H9 (cell line): ENCODE measurements at regions not wholly inside any gene's neighbourhood (a gene's known extent, or its start where the extent isn't known, plus 50 kb on each side); places are given as distances from the start of the nearest gene placed in this dataset.

Experiments
- DNase-seq: peaks from one replicate; pipeline ENCODE4 v3.0.0-alpha.2; 2017
- H2AFZ ChIP-seq: one replicate; pipeline ENCODE4 v1.6.1; 2013; ENCODE audit warnings: mild to moderate bottlenecking, low read length, control low read depth, moderate library complexity
- H2AK5ac ChIP-seq: 2 replicates; pipeline ENCODE4 v1.6.1; 2013; ENCODE audit warnings: low read length, control low read depth, mixed read lengths; ENCODE audit not compliant: insufficient read length
- H2BK120ac ChIP-seq: one replicate; pipeline ENCODE4 v1.6.1; 2013; ENCODE audit warnings: low read depth, mild to moderate bottlenecking, low read length, control low read depth, inconsistent platforms; ENCODE audit not compliant: poor library complexity, severe bottlenecking
- H2BK12ac ChIP-seq: 2 replicates; pipeline ENCODE4 v1.6.1; 2013; ENCODE audit warnings: low read length, control low read depth, mixed read lengths, low read depth; ENCODE audit not compliant: insufficient read length
- H2BK15ac ChIP-seq: 2 replicates; pipeline ENCODE4 v1.6.1; 2013; ENCODE audit warnings: low read depth, low read length, control low read depth
- H2BK20ac ChIP-seq: one replicate; pipeline ENCODE4 v1.6.1; 2013; ENCODE audit warnings: low read depth, mild to moderate bottlenecking, low read length, control low read depth, inconsistent platforms; ENCODE audit not compliant: poor library complexity, severe bottlenecking
- H2BK5ac ChIP-seq: 2 replicates; pipeline ENCODE4 v1.6.1; 2013; ENCODE audit warnings: low read length, control low read depth, mixed read lengths; ENCODE audit not compliant: insufficient read length
- H3K14ac ChIP-seq: 2 replicates; pipeline ENCODE4 v1.6.1; 2013; ENCODE audit warnings: low read length, control low read depth; ENCODE audit not compliant: insufficient read depth
- H3K18ac ChIP-seq: 2 replicates; pipeline ENCODE4 v1.6.1; 2013; ENCODE audit warnings: low read depth, mild to moderate bottlenecking, mixed read lengths, low read length, control low read depth; ENCODE audit not compliant: insufficient read length
- H3K23ac ChIP-seq: 2 replicates; pipeline ENCODE4 v1.6.1; 2013; ENCODE audit warnings: low read length, control low read depth, mixed read lengths, low read depth; ENCODE audit not compliant: insufficient read length
- H3K23me2 ChIP-seq: 2 replicates; pipeline ENCODE4 v1.6.1; 2013; ENCODE audit warnings: low read depth, mild to moderate bottlenecking, mixed read lengths, low read length, control low read depth; ENCODE audit not compliant: insufficient read length, poor library complexity, severe bottlenecking
- H3K27ac ChIP-seq: 2 replicates; pipeline ENCODE4 v1.5.1; 2013; ENCODE audit warnings: low read length, control low read depth, mixed read lengths, low read depth; ENCODE audit not compliant: insufficient read length
- H3K27me3 ChIP-seq: 2 replicates; pipeline ENCODE4 v1.6.1; 2013; ENCODE audit warnings: low read length, control low read depth, inconsistent platforms; ENCODE audit not compliant: insufficient read depth
- H3K4ac ChIP-seq: 2 replicates; pipeline ENCODE4 v1.6.1; 2013; ENCODE audit warnings: low read depth, mild to moderate bottlenecking, control low read depth, inconsistent platforms, low read length, moderate library complexity
- H3K4me1 ChIP-seq: 2 replicates; pipeline ENCODE4 v1.6.1; 2013; ENCODE audit warnings: low read length, control low read depth, inconsistent platforms; ENCODE audit not compliant: insufficient read depth
- H3K4me2 ChIP-seq: 2 replicates; pipeline ENCODE4 v1.6.1; 2013; ENCODE audit warnings: low read length, control low read depth, mixed read lengths; ENCODE audit not compliant: insufficient read length, insufficient read depth
- H3K56ac ChIP-seq: 2 replicates; pipeline ENCODE4 v1.6.1; 2013; ENCODE audit warnings: low read depth, mild to moderate bottlenecking, mixed read lengths, low read length, control low read depth; ENCODE audit not compliant: insufficient read length
- H3K79me1 ChIP-seq: 2 replicates; pipeline ENCODE4 v1.6.1; 2013; ENCODE audit warnings: low read depth, mild to moderate bottlenecking, moderate library complexity, low read length, control low read depth, inconsistent platforms; ENCODE audit not compliant: insufficient read depth, poor library complexity, severe bottlenecking
- H3K79me2 ChIP-seq: 2 replicates; pipeline ENCODE4 v1.6.1; 2013; ENCODE audit warnings: low read length, control low read depth, inconsistent platforms; ENCODE audit not compliant: insufficient read depth
- H3K9ac ChIP-seq: 2 replicates; pipeline ENCODE4 v1.6.1; 2013; ENCODE audit warnings: low read length, control low read depth, mixed read lengths; ENCODE audit not compliant: insufficient read length; ENCODE audit errors: extremely low read depth
- H3K9me3 ChIP-seq: one replicate; pipeline ENCODE4 v1.6.1; 2013; ENCODE audit warnings: low read depth, low read length, inconsistent platforms; ENCODE audit not compliant: control insufficient read depth
- H3T11ph ChIP-seq: one replicate; pipeline ENCODE4 v1.6.1; 2013; ENCODE audit warnings: mild to moderate bottlenecking, low read length, control low read depth, inconsistent platforms
- H4K20me1 ChIP-seq: one replicate; pipeline ENCODE4 v1.6.1; 2013; ENCODE audit not compliant: control insufficient read depth, insufficient read length, insufficient read depth
- H4K5ac ChIP-seq: 2 replicates; pipeline ENCODE4 v1.6.1; 2013; ENCODE audit warnings: low read depth, mild to moderate bottlenecking, mixed read lengths, low read length, control low read depth; ENCODE audit not compliant: insufficient read length
- H4K8ac ChIP-seq: replicated peaks from 2 replicates; pipeline ENCODE4 v1.6.1; 2013; ENCODE audit warnings: low read length, control low read depth, mixed read lengths, low read depth; ENCODE audit not compliant: insufficient read length
- H4K91ac ChIP-seq: 2 replicates; pipeline ENCODE4 v1.6.1; 2013; ENCODE audit warnings: low read depth, mild to moderate bottlenecking, moderate library complexity, mixed read lengths, low read length, control low read depth; ENCODE audit not compliant: insufficient read length
- H3K27ac Mint-ChIP-seq, 3 experiments: 2 replicates in 2 of 3; 3 replicates in 1 of 3; pipeline ENCODE4 v1.8.0; 2020 to 2021; ENCODE audit warnings: mixed read lengths in 3 of 3, mild to moderate bottlenecking in 1 of 3, moderate library complexity in 1 of 3
- H3K27me3 Mint-ChIP-seq: 2 replicates; pipeline ENCODE4 v1.8.0; 2021; ENCODE audit warnings: low read depth, mild to moderate bottlenecking, moderate library complexity, mixed read lengths
- H3K36me3 Mint-ChIP-seq, 3 experiments: 2 replicates in 2 of 3; 3 replicates in 1 of 3; pipeline ENCODE4 v1.8.0; 2020 to 2021; ENCODE audit warnings: low read depth in 3 of 3, mixed read lengths in 3 of 3; ENCODE audit not compliant: insufficient read depth in 1 of 3
- H3K4me1 Mint-ChIP-seq, 2 experiments: 2 replicates each; pipeline ENCODE4 v1.8.0; 2020; ENCODE audit warnings: mixed read lengths in 2 of 2
- H3K4me3 Mint-ChIP-seq, 2 experiments: 2 replicates in 1 of 2; 3 replicates in 1 of 2; pipeline ENCODE4 v1.8.0; 2020 to 2021; ENCODE audit warnings: mild to moderate bottlenecking in 2 of 2, mixed read lengths in 2 of 2, moderate library complexity in 1 of 2
- H3K9me3 Mint-ChIP-seq, 2 experiments: 2 replicates in 1 of 2; 3 replicates in 1 of 2; pipeline ENCODE4 v1.8.0; 2020; ENCODE audit warnings: mild to moderate bottlenecking in 2 of 2, mixed read lengths in 2 of 2, moderate library complexity in 1 of 2
- CTCF ChIP-seq: fragments of 200-600 bp; sonication (generic); conservative IDR thresholded peaks from 3 replicates; pipeline ENCODE4 v1.8.0; 2021; ENCODE audit warnings: antibody characterized with exemption, mild to moderate bottlenecking
- WGBS: extraction: QIAGEN DNeasy Blood & Tissue Kit; methylation state at CpG from one replicate; pipeline ENCODE4 v1.1.7; 2013; ENCODE audit warnings: missing lambda C conversion rate, low lambda C conversion rate, mixed read lengths; ENCODE audit not compliant: insufficient read length; ENCODE audit errors: extremely low coverage; 5-methylcytosine and 5-hydroxymethylcytosine counted together

GRCh38 chr6:168915855-168916254 is 337.8 kb downstream of the THBS2 start:
- Histone ChIP-seq H3K79me2 (no peaks in the 10 kb centered on the region), H3K27me3 (no peaks in the 10 kb centered on the region), H2BK15ac (no peak overlapping the region), H2BK120ac (no peak overlapping the region), H2BK5ac (no peak overlapping the region), H3K23me2 (no peaks in the 10 kb centered on the region), H2AFZ (no peak overlapping the region), H3K23ac (no peak overlapping the region), H3K9ac (no peak overlapping the region), H3K9me3 (no peaks in the 10 kb centered on the region), H3K14ac (no peak overlapping the region), H2BK20ac (no peak overlapping the region), H4K20me1 (no peaks in the 10 kb centered on the region), H3K79me1 (no peaks in the 10 kb centered on the region), H2AK5ac (no peak overlapping the region), H4K5ac (no peak overlapping the region), H4K91ac (no peak overlapping the region), H3T11ph (no peak overlapping the region), H3K56ac (no peak overlapping the region), H3K4me2 (no peak overlapping the region), H2BK12ac (no peak overlapping the region), H3K4me1 (no peaks in the 10 kb centered on the region), H4K8ac (no peak overlapping the region), H3K27ac (no peak overlapping the region), H3K18ac (no peak overlapping the region), H3K4ac (no peak overlapping the region)
- no peak overlapping the region for H3K27ac Mint-ChIP-seq
- TF ChIP-seq CTCF: no peak
- no peak for DNase-seq
- H3K9me3 Mint-ChIP-seq: peaks cover 15 to 26% of the 10 kb centered on the region in 2 experiments
- H3K4me3 Mint-ChIP-seq: no peak overlapping the region
- peaks cover 0 to 6% of the 10 kb centered on the region in 2 experiments; a peak in 2 of 4 replicates for H3K4me1 Mint-ChIP-seq
- H3K27me3 Mint-ChIP-seq: peaks cover 7% of the 10 kb centered on the region
- H3K36me3 Mint-ChIP-seq: peaks cover 7 to 32% (median 17%) of the 10 kb centered on the region in 3 experiments
- no CpG with 5 or more reads among the region's 4 CpGs for WGBS
